ENCODE measurements at regions not wholly inside any gene's neighbourhood (a gene's known extent, or its start where the extent isn't known, plus 50 kb on each side); places are given as distances from the start of the nearest gene placed in this dataset.

DNA sequence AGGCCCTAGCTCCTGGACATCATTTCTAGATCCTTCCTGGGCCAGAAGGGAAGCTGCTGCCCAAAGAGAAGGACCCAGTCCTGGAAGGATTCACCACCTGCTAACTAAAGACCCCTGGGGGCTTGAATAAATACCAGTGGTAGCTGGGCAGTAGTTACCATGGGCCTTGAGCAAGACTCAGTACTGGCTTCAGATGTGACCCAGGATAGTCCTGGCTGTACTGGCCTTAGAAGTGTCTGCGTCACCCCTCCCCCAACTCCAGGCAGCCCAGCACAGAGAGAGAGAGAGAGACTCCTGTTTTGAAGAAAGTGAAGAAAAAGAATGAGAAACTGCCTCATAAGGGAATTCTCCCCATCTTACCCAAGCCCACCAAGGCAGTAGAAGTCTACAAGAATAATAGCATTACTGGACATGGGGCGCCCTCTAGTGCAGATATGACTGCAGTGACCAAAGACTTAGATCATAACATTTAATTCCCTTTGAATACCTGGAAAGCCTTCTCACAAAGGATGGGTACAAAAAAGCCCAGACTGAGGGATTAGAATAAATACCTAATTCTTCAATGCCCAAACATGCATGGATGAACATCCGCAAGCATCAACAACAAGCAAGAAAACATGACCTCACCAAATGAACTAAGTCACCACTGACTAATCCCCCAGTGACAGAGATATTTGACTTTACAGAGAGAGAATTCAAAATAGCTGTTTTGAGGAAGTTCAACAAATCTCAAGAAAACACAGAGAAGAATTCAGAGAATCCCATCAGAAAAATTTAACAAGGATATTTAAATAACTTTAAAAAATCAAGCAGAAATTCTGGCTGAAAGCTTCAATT, 171.8 kb downstream of the HNRNPD start:
- no peak for TF ChIP-seq EZH2 (IDR thresholded peaks at IDR 0.05; ENCODE audit: borderline replicate concordance, insufficient read depth, low read depth, low read length, poor library complexity, severe bottlenecking)
- peak; percentile 85 for TF ChIP-seq CTCF (IDR thresholded peaks at IDR 0.05)
- no peak overlapping the region for H2AFZ ChIP-seq (ENCODE audit: insufficient read depth, low read depth, low read length, poor library complexity, severe bottlenecking)
- H3K27ac Mint-ChIP-seq: no peak overlapping the region
- H3K27ac ChIP-seq (ENCODE audit: low read length in 2 of 2): no peak overlapping the region
- ATAC-seq (ENCODE audit: low read depth) (peak; percentile 43), DNase-seq (peak; percentile 69)
- intact Hi-C loops (cut with micrococcal nuclease): loop anchor here (1.0 to 5.0 kb wide), 6 partner anchors 65 to 1840 kb away; no protein-coding TSS in a partner anchor
- H3K36me3 ChIP-seq (replicated peaks in 1 of 2; ENCODE audit: control extremely low read depth in 1 of 2, control insufficient read depth in 1 of 2, extremely low read depth in 1 of 2, insufficient read depth in 2 of 2, low read length in 1 of 2): no peaks in the 10 kb centered on the region
- no peaks in the 10 kb centered on the region for H3K4me1 ChIP-seq (ENCODE audit: control insufficient read depth in 2 of 2, insufficient read depth in 2 of 2, low read length in 2 of 2)
- WGBS (ENCODE audit: insufficient coverage): no CpG with 5 or more reads among the region's 3 CpGs
- no peak overlapping the region for H3K4me2 ChIP-seq (replicated peaks; ENCODE audit: low read depth, low read length, poor library complexity, severe bottlenecking)
- H3K79me2 ChIP-seq (ENCODE audit: control insufficient read depth, insufficient read depth, low read length): no peaks in the 10 kb centered on the region
- no peak overlapping the region for H3K4me3 ChIP-seq (ENCODE audit: control extremely low read depth in 1 of 5, extremely low read depth in 1 of 5, insufficient read depth in 1 of 5, low read depth in 2 of 5, low read length in 4 of 5)
- ChIA-PET CTCF (interaction anchor here (0.6 to 2.2 kb wide), 25 partner anchors 10 to 1211 kb away, joined by 3 to 13 read pairs (median 4); no protein-coding TSS in a partner anchor), POLR2A (no interaction called here)
- no peaks in the 10 kb centered on the region for H4K20me1 ChIP-seq (ENCODE audit: control insufficient read depth, insufficient read depth, low read length, poor library complexity, severe bottlenecking)
- H3K4me3 Mint-ChIP-seq: no peak overlapping the region
- no peaks in the 10 kb centered on the region for H3K27me3 ChIP-seq (replicated peaks in 1 of 4; ENCODE audit: control extremely low read depth in 1 of 4, control insufficient read depth in 3 of 4, insufficient read depth in 4 of 4, low read length in 3 of 4)
- no peak overlapping the region for H3K9ac ChIP-seq (ENCODE audit: low read length)
- H3K27me3 Mint-ChIP-seq: peaks cover 16% of the 10 kb centered on the region
- no peaks in the 10 kb centered on the region for H3K9me3 Mint-ChIP-seq (ENCODE audit: insufficient read depth)
- no peaks in the 10 kb centered on the region for H3K4me1 Mint-ChIP-seq
- peaks cover 0 to 1% (median 0%) of the 10 kb centered on the region in 3 donors for H3K9me3 ChIP-seq (ENCODE audit: control extremely low read depth in 1 of 3, control insufficient read depth in 2 of 3, insufficient read depth in 1 of 3, low read length in 2 of 3)

GRCh38 chr4:82201303-82201702, 172.5 kb downstream of the HNRNPD start:
- Histone ChIP-seq H3K4me1 (ENCODE audit: control insufficient read depth in 2 of 2, insufficient read depth in 2 of 2, low read length in 2 of 2) (no peaks in the 10 kb centered on the region), H2AFZ (ENCODE audit: insufficient read depth, low read depth, low read length, poor library complexity, severe bottlenecking) (no peak overlapping the region), H3K4me2 (replicated peaks; ENCODE audit: low read depth, low read length, poor library complexity, severe bottlenecking) (no peak overlapping the region), H3K4me3 (ENCODE audit: control extremely low read depth in 1 of 5, extremely low read depth in 1 of 5, insufficient read depth in 1 of 5, low read depth in 2 of 5, low read length in 4 of 5) (no peak overlapping the region), H3K79me2 (ENCODE audit: control insufficient read depth, insufficient read depth, low read length) (no peaks in the 10 kb centered on the region), H3K27ac (ENCODE audit: low read length in 2 of 2) (no peak overlapping the region), H3K27me3 (replicated peaks in 1 of 4; ENCODE audit: control extremely low read depth in 1 of 4, control insufficient read depth in 3 of 4, insufficient read depth in 4 of 4, low read length in 3 of 4) (no peaks in the 10 kb centered on the region), H3K9ac (ENCODE audit: low read length) (no peak overlapping the region), H4K20me1 (ENCODE audit: control insufficient read depth, insufficient read depth, low read length, poor library complexity, severe bottlenecking) (no peaks in the 10 kb centered on the region), H3K36me3 (replicated peaks in 1 of 2; ENCODE audit: control extremely low read depth in 1 of 2, control insufficient read depth in 1 of 2, extremely low read depth in 1 of 2, insufficient read depth in 2 of 2, low read length in 1 of 2) (no peaks in the 10 kb centered on the region), H3K9me3 (ENCODE audit: control extremely low read depth in 1 of 3, control insufficient read depth in 2 of 3, insufficient read depth in 1 of 3, low read length in 2 of 3) (peaks cover 0 to 1% (median 0%) of the 10 kb centered on the region in 3 donors)
- ChIA-PET CTCF (interaction anchor here (0.6 to 2.2 kb wide), 20 partner anchors 10 to 1210 kb away, joined by 3 to 13 read pairs (median 4); no protein-coding TSS in a partner anchor), POLR2A (no interaction called here)
- H3K4me1 Mint-ChIP-seq: no peaks in the 10 kb centered on the region
- H3K4me3 Mint-ChIP-seq: no peak overlapping the region
- no peak for ATAC-seq (ENCODE audit: low read depth)
- H3K27ac Mint-ChIP-seq: no peak overlapping the region
- peaks cover 16% of the 10 kb centered on the region for H3K27me3 Mint-ChIP-seq
- no peak for DNase-seq
- TF ChIP-seq EZH2 (IDR thresholded peaks at IDR 0.05; ENCODE audit: borderline replicate concordance, insufficient read depth, low read depth, low read length, poor library complexity, severe bottlenecking) (no peak), CTCF (IDR thresholded peaks at IDR 0.05) (no peak)
- no peaks in the 10 kb centered on the region for H3K9me3 Mint-ChIP-seq (ENCODE audit: insufficient read depth)
- intact Hi-C loops (cut with micrococcal nuclease): loop anchor here (5.0 kb wide), 3 partner anchors 66 to 1839 kb away; no protein-coding TSS in a partner anchor
- no CpG with 5 or more reads among the region's 1 CpG for WGBS (ENCODE audit: insufficient coverage)
